HG03432 (cell line): ENCODE measurements at regions not wholly inside any gene's neighbourhood (a gene's known extent, or its start where the extent isn't known, plus 50 kb on each side); places are given as distances from the start of the nearest gene placed in this dataset.
"Not testable (repeated sequence)": the region's sequence is repeated elsewhere in the genome, so short reads cannot be mapped to it uniquely, and the experiment has no call there.

Experiments
- ATAC-seq: cut with Tn5 transposase; IDR thresholded peaks from one replicate; pipeline ENCODE4 v1.9.1; 2021; ENCODE audit warnings: mild to moderate bottlenecking, moderate library complexity; ENCODE audit not compliant: unreplicated experiment

DNA sequence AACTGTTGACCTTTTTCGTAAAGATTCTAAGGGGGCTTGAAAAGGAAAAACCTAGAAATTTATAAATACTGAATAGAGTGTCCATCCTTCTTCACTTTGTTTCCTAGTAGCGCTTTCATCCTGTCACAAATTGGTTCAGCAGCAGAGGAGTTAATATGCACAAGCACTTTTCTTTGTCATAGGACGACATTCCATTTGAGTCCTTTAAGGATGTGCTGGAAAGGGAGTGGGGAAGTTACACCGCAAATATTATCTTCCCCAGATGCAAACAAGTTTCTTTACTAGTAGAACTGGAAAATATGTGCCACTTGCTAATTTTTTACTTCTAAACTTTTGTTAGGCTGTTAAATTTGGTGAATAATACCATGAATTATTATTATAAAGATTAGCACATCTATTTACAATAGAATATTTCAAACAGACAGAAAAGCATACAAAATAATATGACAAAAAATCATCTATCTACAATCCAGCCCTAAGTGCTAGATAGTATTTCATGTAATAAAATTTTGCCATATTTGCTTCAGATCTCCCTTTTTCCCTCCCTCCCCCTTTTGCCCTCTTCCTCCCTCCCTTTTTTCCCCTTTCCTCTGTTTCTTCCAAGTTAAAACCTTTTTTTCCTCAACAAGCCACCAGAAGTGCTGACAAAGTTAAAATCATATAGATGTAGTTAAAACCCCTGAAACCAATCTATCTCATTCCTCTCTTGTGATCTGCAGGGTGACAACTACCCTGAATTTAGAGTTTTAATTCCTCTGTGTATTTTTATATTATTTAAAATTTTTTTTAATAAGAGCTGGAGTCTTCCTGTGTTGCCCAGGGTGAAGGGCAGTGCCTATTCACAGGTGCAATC, 50.5 kb upstream of the MAP4K3 start:
- ATAC-seq, result no peak

DNA sequence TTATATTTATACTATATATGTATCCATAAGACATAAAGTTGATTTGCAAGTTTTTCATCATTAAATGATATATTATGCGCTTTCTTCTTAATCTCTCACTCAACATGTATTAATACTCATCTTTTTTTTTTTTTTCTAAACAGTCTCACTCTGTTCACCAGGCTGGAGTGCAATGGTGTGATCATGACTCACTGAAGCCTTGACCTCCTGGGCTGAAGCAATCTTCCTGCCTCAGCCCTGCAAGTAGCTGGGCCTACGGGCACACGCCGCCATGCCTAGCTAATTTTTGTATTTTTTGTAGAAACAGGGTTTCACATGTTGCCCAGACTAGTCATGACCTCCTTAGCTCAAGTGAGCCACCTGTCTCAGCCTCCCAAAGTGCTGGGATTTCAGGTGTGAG, 51.4 kb upstream of the MAP4K3 start:
- ATAC-seq, result no peak

DNA sequence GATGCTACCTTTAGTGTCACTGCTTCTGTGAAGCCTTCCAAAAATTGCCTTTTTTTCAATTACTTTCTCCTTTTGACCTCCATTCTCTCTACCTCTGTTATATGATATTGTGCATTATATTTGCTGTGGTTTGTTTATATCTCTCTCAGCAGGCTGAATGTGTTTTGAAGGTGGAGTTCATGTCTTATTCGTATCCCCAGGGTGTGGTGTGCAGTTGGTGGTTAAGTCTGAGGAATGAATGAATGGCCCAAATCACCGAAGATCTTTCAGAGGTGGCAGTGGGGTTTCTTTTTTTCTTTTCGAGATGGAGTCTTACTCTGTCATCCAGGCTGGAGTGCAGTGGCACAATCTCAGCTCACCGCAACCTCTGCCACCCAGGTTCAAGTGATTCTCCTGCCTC, 53.5 kb upstream of the MAP4K3 start:
- ATAC-seq, result no peak

DNA sequence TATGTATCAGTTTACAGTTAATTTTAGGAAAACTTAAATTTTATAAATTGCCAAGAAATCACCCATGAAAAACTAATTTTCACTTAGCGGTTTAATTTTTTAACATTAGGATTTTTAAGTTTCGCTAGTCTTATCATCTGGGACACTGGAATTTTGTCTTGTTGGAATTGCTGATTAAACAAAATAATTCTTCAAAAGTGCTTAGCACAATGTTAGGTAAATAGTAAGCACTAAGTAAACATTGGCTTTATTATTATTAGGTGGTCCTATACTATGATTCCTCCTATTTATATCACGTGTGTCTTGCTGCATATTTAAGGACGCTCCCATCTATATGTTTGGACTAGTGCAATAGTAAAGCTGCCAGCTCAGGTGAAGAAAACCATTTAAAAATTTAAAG, 54.6 kb upstream of the MAP4K3 start:
- ATAC-seq, result no peak

DNA sequence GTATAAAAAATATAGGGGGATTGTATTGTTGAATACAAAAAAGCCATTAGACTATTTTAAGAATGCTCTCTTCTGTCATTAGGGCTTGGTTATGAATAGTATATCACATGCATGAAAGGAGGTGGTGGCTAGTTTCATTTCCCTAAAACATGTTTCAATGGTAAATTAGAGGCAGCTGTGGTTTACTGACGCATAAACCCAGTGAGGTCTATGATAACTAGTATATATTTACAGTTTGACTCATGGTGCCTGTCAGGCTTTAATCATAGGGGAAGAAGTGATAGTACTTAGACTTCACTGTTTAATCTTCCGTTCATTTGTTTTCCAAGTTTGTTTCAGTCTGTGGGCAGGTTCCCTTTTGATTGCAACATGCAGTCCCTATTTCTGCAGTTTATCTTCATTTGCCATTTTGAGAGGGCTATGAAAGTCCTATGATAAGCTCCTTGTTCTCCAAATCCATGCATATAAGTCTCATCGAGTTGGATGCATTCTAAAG, 55.1 kb upstream of the MAP4K3 start:
- peak; percentile 94 for ATAC-seq

DNA sequence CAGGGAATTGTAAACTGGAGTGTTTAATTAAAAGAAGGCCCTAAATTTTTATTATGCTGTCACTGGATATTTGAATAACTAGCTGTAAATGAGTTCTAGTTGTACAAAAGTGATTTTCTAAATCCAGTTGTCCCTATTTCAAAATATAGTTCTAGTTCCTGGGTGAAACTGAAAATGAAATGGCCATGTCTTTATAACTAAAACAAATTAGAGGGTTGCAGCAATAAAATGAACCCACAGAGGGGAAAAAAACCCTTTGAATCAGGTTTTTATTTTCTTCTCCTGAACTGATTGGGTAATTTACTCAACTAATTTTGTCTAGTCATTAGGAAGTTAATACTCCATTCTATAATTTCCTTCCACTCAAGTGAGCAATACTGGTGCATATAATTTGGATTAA, 55.6 kb upstream of the MAP4K3 start:
- ATAC-seq, result no peak

DNA sequence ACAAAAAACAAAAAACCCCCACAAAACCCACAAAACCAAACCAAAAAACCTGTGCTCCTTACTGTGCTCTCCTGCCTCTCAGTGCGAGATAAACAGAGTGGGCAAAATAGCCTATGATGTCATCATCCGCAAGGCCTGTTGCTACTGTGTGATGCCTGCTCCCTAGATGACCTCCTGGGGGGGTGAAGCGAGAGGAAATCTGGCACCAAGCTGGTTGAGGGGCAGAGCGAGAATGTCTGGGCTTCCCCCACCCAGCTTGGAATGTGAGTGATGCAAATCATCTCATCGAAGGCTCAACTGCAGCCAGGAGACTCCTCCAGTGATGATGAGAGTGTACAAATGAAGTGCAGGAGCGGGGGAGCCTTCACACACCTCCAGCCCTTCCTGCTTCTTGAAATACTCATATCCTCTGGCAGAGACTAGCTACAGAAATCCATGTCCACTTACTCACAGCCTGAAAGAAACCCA, 57.7 kb upstream of the MAP4K3 start:
- peak; percentile 75 for ATAC-seq

DNA sequence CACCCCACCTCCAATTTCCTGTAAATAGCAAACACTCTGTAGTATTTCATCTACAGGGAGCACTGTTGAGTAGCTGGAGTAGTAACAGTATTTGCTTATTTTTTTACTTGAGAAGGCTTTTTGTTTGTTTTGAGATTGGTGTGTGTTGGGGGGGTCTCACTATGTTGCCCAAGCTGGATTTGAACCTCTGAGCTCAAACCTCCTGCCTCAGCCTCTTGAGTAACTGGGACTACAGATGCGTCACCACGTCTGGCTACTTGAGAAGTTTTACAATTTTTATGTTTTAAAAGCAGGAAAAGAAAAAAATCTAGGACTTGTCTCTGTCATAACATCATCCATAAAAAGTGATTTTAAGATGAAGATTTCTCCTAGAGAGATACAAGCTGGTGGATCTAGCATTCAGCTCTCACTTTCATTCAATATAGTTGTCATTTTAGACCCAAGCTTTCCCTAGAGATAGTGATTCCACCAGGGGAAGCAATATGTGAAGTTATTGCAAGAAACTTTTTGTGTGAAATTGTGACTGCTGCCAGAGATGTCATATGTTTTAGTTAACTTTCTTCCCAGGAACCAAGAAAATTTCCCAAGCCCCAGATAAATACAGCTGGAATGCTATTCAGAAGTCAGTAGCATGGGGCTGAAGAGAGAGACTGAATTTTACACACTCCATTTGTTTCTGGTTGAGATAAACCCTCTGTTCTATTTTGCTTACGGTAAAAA, 60.2 kb upstream of the MAP4K3 start:
- no peak for ATAC-seq

DNA sequence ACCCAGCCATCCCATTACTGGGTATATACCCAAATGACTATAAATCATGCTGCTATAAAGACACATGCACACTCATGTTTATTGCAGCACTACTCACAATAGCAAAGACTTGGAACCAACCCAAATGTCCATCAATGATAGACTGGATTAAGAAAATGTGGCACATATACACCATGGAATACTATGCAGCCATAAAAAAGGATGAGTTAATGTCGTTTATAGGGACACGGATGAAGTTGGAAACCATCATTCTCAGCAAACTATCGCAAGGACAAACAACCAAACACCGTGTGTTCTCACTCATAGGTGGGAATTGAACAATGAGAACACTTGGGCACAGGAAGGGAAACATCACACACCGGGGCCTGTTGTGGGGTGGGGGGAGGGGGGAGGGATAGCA, 61.1 kb upstream of the MAP4K3 start:
- ATAC-seq, result not testable (repeated sequence)

DNA sequence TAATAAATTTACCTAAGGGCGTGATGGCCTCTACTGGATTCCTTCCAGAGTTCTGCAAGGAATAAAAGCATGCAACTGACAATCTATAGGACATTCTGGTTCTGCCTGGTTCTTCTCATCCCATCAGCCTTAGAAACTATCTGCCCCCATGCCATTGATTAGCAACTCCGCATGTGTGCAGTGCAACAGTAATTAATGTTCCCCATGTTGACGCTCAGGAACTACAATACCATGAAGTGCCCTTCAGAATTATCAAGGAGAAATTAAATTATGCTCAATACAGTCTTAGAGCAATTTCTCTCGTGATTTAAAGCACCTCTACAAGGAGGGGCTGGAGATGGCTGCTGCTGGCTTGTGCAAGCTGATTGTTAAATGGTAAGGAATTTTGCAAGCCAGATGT, 61.7 kb upstream of the MAP4K3 start:
- no peak for ATAC-seq

DNA sequence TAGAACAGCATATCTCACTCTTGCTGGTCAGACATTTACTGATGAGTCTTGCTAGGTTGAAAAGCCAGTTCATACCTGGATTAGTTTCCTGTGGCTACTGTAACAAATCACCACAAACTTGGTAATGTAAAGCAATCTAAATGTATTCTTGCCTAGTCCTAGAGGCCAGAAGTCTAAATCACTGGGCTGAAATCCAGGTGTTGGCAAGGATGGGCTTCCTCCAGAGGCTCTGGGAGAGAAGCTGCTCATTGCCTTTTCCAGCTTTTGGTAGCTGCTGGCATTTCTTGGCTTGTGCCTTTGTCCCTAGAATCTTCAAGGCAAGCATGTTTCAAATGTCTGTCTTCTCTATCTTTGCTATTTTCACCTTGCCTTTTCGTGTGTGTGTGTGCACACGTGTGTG, 62.3 kb upstream of the MAP4K3 start:
- ATAC-seq, result no peak

DNA sequence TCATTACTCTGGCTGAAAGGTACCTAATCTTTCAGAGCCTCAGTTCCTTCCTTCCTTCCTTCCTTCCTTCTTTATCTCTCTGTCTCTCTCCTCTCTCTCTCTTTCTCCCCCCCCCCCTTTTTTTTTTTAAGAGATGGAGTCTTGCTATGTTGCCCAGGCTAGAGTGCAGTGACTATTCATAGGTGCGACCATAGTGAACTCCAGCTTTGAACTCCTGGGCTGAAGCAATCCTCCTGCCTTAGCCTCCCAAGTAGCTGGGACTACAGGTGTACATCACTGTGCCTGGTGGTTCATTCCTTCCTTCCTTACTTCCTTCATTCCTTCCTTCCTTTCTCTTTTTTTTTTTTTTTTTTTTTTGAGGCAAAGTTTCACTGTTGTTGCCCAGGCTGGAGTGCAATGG, 64.3 kb upstream of the MAP4K3 start:
- no peak for ATAC-seq

DNA sequence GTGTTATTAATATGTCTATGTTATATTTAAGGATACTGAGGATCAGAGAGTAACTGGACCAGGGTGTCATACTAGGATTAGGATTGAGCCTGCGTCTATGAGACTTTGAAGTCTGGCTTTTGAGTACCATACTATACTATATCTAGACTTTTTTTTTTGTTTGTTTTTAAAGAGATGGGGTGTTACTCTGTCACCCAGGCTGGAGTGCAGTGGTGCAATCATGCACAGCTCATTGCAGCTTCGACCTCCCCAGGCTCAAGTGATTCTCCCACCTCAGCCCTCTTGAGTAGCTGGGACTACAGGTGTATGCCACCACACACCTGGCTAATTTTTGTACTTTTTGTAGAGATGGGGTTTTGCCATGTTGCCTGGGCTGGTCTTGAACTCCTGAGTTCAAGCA, 66.2 kb upstream of the MAP4K3 start:
- no peak for ATAC-seq

DNA sequence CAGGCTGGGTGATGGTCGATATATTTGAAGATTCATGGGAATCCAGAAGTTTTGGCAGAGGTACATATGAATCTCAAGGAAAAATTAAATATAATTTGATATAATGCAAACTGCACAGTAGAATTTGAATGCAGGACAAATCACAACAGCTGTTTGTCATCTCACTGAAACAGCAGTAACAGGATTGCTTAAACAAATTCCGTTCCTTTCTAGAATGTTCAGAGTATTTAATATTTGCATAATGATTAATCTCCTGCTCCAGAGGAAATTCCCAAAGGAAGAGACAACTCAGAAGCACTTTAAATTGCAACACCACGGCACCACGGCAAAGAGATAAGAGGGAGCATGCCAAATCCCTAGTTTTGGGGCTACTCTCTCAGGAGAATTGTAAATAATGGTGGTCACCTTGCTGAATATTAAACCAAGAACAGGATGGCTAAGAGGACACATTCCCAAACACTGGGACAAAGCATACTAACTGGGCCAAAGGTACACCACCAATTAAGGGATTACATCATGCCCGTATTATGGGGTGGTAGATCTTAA, 67.8 kb upstream of the MAP4K3 start:
- no peak for ATAC-seq

DNA sequence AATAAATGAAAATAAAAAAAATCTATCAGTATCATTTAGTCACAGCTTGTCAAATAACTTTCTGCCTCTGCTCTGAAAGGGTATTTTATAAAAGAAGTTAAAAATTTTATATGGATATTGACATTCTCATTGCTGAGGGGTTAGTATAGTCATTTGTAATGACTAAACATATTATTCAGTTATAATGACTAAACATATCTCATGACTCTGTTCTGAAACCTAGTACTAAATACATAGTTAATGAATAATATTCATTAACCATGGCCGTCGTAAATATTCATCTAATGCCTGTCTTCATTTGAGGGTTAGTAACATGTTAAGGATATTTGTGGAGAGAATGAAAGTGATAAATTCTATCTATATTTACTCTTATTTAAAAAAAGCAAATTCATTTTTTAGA, 69.1 kb upstream of the MAP4K3 start:
- peak; percentile 44 for ATAC-seq

DNA sequence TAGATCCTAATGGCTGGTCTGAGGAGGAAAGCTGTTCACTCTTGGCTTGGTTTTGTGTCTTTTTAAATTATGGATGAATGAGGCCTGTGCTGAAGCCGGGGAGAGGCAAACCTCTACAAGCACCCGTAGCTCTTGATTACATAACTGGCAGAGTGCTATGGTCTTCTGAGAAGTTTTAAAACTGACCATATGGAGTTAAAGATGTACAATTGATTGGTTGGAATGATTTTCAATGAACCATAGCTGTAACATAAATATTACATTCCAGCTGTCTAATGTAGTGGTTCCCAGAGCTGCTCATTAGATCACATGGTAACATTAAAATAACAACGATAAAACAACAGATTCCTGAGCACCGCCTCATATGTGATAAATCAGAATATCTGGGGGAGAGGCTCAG, 71.1 kb upstream of the MAP4K3 start:
- no peak for ATAC-seq

DNA sequence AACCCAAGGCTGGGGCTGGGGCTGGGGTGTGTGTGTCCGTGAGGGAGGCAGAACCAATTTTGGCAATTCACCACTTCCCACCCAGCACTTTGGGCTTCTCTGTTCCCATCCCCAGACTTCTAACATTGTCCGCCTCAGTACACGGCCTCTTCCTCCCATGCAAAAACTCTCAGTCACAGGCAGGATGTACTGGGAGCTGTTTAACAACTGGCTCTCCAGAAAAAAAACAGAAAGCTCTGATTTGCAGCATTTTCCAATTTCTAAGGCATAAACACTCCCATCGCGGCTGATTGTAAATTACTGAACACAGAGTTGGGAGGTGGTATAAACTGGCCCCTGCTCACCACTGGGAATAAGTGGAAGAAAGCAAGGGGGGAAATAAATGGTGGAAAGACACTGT, 73.1 kb upstream of the MAP4K3 start:
- ATAC-seq, result no peak

DNA sequence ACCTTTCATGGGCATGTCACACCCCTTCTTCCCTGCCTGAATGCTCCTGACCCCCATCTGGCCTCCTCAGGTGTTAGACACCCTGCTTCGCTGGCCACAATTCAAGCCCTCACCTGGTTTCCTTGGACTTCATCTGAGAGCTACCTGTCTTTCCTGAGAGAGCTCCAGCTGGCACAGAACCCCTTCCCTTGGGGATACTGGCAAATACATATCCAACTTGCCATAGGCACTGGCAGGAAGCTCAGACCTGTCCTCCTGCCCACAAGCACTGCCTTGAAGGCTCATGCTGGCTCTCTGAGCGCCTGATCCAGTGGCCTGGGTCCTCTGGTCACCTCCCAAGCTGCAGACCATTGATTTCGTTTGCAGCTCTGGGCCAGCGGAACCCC, 74.1 kb upstream of the MAP4K3 start:
- no peak for ATAC-seq

DNA sequence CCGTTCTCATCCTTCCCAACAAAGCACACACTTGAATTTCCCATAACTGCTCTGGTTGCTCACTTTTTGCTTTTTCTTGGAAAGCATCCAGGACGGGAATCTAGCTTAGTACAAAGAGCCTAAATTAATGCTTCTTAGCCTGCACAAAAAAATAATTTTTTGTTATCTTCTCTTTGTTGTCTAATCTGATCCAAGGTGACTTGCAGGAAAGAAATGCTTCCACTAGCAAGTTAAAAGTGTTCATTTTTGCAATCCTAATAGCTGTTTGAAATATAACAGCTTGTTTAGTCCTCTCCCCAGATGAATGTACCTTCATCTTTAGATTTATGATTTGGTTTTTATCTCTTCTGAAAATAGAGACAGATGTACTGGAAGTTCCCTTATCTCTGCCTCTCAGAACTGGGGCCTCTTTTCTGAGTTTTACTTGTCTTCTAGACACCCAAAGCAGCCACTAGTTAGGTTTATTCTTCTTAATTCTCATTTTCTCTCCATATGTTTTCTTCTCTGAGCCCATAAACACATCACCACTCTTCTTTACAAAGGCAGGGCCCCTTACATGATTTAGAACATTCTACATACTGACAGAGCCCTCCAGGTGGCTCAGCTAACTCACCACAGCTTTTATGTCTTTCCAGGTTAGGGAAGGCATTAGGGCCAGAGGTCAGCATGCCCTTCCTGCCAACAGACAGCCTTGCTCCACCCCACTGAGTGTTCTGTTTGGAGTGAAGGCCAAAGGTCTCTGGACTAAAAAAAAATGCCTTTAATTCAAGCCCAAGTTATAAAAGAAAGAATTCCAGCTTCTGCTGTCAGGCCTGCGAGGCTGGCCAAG, 74.7 kb upstream of the MAP4K3 start:
- ATAC-seq, result no peak

DNA sequence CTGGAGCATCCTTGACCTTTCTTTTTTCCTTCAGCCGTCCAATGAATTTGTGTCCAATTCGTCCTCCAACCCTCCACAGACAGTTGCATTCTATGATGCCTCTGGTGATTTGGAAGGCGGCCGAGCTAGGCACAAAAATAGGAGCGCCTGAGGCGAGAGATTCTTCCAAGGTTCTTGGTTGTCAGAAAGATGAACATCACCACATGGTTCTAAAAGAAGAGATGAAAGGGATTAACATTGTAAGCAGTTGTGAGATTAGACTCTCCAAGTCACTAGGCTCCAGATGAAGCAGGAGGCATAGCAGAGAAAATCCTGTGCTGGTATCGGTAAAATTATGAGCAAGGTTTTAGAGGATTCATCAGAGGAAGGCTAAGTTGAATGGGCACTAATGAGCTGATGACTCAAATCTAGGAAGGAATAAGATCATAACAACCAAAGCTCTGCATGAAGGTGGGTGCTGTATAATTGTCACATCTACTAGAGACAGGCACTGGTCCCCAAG, 75.4 kb upstream of the MAP4K3 start:
- ATAC-seq, result no peak

DNA sequence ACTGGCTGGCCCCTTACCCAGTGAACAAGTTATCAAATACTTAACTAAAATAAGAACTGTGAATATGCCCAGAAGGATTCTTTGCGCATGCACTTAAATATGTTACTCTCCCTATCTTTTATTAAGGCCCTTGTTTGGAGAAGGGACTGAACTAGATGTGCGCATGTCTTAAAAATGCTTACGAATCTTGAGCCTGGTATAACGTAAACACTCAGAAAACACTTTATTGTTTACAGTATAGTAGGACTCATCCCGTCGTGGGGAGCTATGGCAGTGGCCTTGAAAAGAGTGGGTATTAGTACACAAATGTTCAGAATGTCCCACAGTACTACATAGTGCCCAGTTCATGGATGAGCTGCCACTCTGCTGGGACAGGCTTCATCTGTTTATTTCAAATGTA, 75.9 kb upstream of the MAP4K3 start:
- no peak for ATAC-seq
